ENCODE measurements at regions not wholly inside any gene's neighbourhood (a gene's known extent, or its start where the extent isn't known, plus 50 kb on each side); places are given as distances from the start of the nearest gene placed in this dataset.

DNA sequence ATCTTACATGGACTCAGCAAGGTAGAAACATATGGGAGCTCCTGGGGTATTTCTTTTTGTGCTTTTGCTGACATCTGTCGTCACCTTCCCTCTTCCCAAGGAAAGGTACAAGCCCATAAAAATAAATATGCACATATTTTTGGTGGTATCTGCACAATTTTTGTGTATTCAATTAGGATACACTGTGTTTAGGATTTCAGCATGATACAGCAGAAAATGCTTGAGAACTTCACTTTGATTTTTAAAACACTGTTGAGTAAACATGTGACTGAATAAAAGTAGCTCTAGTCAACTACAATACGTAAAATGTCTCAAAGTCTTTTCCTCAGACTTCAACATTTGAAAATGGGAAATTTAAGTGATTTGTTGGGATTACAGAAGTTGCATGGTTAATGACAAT lies 99.4 kb upstream of the SPANXC start:
- Histone ChIP-seq H3K36me3 (ENCODE audit: control insufficient read depth in 2 of 2, insufficient read depth in 1 of 2, low read length in 2 of 2) (no peaks in the 10 kb centered on the region), H3K9me3 (ENCODE audit: control insufficient read depth, insufficient read depth, low read depth, low read length) (no peaks in the 10 kb centered on the region; the same call in 1 of the 2 replicates), H3K4me3 (ENCODE audit: low read depth, low read length) (no peak overlapping the region), H3K4me1 (ENCODE audit: control insufficient read depth, insufficient read depth, low read length) (no peaks in the 10 kb centered on the region), H3K27ac (ENCODE audit: extremely low read depth, low read depth, low read length) (no peak overlapping the region)
- CTCF ChIA-PET: no interaction called here
- POLR2A ChIA-PET: no interaction called here
- TF ChIP-seq YY2 (tag by site-specific recombination; IDR thresholded peaks at IDR 0.05) (no peak), KLF1 (tag by site-specific recombination; IDR thresholded peaks at IDR 0.05) (no peak), ZNF302 (tag by site-specific recombination; IDR thresholded peaks at IDR 0.05; ENCODE audit: low read depth) (no peak)

DNA sequence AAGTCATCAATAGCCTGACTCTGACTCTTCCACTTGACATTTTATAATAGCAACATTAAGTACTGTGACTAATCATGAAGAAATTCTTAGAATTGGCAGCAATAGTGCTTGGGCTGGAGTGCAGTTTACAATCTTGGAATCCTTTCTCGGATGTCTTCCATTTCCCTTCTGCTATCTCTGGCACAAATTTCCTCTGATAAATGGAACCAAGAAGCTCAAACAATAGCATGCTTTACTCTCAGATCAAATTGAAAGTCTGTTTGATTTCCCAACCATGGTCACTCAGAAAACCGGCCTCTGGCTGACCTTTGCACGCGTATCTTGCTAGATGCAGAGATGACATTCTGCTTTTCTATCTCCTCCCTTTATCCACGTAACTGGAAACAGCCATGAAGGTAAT lies 99.0 kb upstream of the SPANXC start:
- H3K27ac ChIP-seq (ENCODE audit: extremely low read depth, low read depth, low read length): no peak overlapping the region
- no peaks in the 10 kb centered on the region for H3K36me3 ChIP-seq (ENCODE audit: control insufficient read depth in 2 of 2, insufficient read depth in 1 of 2, low read length in 2 of 2)
- no peaks in the 10 kb centered on the region; the same call in 1 of the 2 replicates for H3K9me3 ChIP-seq (ENCODE audit: control insufficient read depth, insufficient read depth, low read depth, low read length)
- no peak overlapping the region for H3K4me3 ChIP-seq (ENCODE audit: low read depth, low read length)
- no peaks in the 10 kb centered on the region for H3K4me1 ChIP-seq (ENCODE audit: control insufficient read depth, insufficient read depth, low read length)
- TF ChIP-seq ZIC2 (tag by site-specific recombination; IDR thresholded peaks at IDR 0.05) (no peak), GFI1B (tag by site-specific recombination; IDR thresholded peaks at IDR 0.05) (no peak), ZNF677 (tag by site-specific recombination; IDR thresholded peaks at IDR 0.05) (no peak), KLF1 (tag by site-specific recombination; IDR thresholded peaks at IDR 0.05) (no peak), GLI4 (tag by site-specific recombination; IDR thresholded peaks at IDR 0.05) (no peak), ZNF157 (tag by site-specific recombination; IDR thresholded peaks at IDR 0.05) (no peak), TSHZ1 (tag by site-specific recombination; IDR thresholded peaks at IDR 0.05; ENCODE audit: borderline replicate concordance) (no peak), ZNF621 (tag by site-specific recombination; IDR thresholded peaks at IDR 0.05) (no peak), KLF16 (tag by site-specific recombination; IDR thresholded peaks at IDR 0.05) (no peak), ZNF19 (tag by site-specific recombination; IDR thresholded peaks at IDR 0.05; ENCODE audit: low read depth) (no peak), ZFP69B (tag by site-specific recombination; IDR thresholded peaks at IDR 0.05) (no peak)
- TF ChIP-seq, protein P1, sequence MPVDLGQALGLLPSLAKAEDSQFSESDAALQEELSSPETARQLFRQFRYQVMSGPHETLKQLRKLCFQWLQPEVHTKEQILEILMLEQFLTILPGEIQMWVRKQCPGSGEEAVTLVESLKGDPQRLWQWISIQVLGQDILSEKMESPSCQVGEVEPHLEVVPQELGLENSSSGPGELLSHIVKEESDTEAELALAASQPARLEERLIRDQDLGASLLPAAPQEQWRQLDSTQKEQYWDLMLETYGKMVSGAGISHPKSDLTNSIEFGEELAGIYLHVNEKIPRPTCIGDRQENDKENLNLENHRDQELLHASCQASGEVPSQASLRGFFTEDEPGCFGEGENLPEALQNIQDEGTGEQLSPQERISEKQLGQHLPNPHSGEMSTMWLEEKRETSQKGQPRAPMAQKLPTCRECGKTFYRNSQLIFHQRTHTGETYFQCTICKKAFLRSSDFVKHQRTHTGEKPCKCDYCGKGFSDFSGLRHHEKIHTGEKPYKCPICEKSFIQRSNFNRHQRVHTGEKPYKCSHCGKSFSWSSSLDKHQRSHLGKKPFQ (tag by site-specific recombination; IDR thresholded peaks at IDR 0.05): no peak
- TF ChIP-seq, protein P2, sequence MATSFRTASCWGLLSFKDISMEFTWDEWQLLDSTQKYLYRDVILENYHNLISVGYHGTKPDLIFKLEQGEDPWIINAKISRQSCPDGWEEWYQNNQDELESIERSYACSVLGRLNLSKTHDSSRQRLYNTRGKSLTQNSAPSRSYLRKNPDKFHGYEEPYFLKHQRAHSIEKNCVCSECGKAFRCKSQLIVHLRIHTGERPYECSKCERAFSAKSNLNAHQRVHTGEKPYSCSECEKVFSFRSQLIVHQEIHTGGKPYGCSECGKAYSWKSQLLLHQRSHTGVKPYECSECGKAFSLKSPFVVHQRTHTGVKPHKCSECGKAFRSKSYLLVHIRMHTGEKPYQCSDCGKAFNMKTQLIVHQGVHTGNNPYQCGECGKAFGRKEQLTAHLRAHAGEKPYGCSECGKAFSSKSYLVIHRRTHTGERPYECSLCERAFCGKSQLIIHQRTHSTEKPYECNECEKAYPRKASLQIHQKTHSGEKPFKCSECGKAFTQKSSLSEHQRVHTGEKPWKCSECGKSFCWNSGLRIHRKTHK (tag by site-specific recombination; IDR thresholded peaks at IDR 0.05): no peak
- ChIA-PET CTCF (no interaction called here), POLR2A (no interaction called here)

- Histone ChIP-seq H3K4me1 (ENCODE audit: control insufficient read depth, insufficient read depth, low read length) (no peaks in the 10 kb centered on the region), H3K36me3 (ENCODE audit: control insufficient read depth in 2 of 2, insufficient read depth in 1 of 2, low read length in 2 of 2) (no peaks in the 10 kb centered on the region), H3K9me3 (ENCODE audit: control insufficient read depth, insufficient read depth, low read depth, low read length) (no peaks in the 10 kb centered on the region), H3K27ac (ENCODE audit: extremely low read depth, low read depth, low read length) (no peak overlapping the region), H3K4me3 (ENCODE audit: low read depth, low read length) (no peak overlapping the region)
- ChIA-PET CTCF (no interaction called here), POLR2A (no interaction called here)
- TF ChIP-seq ZNF843 (tag by site-specific recombination; IDR thresholded peaks at IDR 0.05) (no peak), ZNF140 (tag by site-specific recombination; IDR thresholded peaks at IDR 0.05) (no peak), BCL11A (tag by site-specific recombination; IDR thresholded peaks at IDR 0.05; ENCODE audit: low read depth) (no peak), REPIN1 (tag by site-specific recombination; IDR thresholded peaks at IDR 0.05; ENCODE audit: low read depth) (no peak)
- TF ChIP-seq, protein P3, sequence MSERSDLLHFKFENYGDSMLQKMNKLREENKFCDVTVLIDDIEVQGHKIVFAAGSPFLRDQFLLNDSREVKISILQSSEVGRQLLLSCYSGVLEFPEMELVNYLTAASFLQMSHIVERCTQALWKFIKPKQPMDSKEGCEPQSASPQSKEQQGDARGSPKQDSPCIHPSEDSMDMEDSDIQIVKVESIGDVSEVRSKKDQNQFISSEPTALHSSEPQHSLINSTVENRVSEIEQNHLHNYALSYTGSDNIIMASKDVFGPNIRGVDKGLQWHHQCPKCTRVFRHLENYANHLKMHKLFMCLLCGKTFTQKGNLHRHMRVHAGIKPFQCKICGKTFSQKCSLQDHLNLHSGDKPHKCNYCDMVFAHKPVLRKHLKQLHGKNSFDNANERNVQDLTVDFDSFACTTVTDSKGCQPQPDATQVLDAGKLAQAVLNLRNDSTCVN (tag by site-specific recombination; optimal IDR thresholded peaks at IDR 0.05): no peak
- TF ChIP-seq, protein P4, sequence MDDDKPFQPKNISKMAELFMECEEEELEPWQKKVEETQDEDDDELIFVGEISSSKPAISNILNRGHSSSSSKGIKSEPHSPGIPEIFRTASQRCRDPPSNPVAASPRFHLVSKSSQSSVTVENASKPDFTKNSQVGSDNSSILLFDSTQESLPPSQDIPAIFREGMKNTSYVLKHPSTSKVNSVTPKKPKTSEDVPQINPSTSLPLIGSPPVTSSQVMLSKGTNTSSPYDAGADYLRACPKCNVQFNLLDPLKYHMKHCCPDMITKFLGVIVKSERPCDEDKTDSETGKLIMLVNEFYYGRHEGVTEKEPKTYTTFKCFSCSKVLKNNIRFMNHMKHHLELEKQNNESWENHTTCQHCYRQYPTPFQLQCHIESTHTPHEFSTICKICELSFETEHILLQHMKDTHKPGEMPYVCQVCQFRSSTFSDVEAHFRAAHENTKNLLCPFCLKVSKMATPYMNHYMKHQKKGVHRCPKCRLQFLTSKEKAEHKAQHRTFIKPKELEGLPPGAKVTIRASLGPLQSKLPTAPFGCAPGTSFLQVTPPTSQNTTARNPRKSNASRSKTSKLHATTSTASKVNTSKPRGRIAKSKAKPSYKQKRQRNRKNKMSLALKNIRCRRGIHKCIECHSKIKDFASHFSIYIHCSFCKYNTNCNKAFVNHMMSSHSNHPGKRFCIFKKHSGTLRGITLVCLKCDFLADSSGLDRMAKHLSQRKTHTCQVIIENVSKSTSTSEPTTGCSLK (tag by site-specific recombination; IDR thresholded peaks at IDR 0.05): no peak
Observed at GRCh38 chrX:141320801-141321200, 78.5 kb upstream of the SPANXC start.

All from HEK293 (cell line).